ENCODE measurements at regions not wholly inside any gene's neighbourhood (a gene's known extent, or its start where the extent isn't known, plus 50 kb on each side); places are given as distances from the start of the nearest gene placed in this dataset.

DNA sequence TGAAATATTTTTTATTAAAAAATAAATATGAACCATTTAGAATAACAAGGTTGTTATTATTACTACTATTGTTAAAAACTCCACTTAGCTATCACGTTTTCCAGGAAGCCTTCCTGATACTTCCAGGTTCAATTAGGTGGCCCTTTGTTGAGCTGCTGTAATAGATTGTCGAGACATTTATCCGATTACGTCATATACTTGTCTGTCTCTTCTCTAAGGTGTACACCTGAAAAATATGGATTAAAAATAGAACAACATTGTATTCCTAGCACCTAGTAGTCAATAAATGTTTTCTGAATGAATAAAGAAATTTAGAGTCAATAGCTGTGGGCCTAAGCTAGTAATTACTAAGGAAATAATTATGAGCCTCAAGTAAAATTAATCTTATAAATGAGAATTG lies 359.6 kb downstream of the RNF144B start:
- H3K79me2 ChIP-seq (replicated peaks; ENCODE audit: insufficient read depth, low read length), result no peaks in the 10 kb centered on the region
- H3K4me3 ChIP-seq (ENCODE audit: low read length), result no peak overlapping the region
- H3K4me2 ChIP-seq (ENCODE audit: low read length), result no peak overlapping the region
- no peak overlapping the region for H3K27ac ChIP-seq (ENCODE audit: low read length)
- H2AFZ ChIP-seq (ENCODE audit: low read depth, low read length), result no peak overlapping the region
- no peak overlapping the region for H3K9ac ChIP-seq (ENCODE audit: low read length)
- no peaks in the 10 kb centered on the region for H3K9me3 ChIP-seq (ENCODE audit: low read length)
- H4K20me1 ChIP-seq (ENCODE audit: insufficient read depth), result no peaks in the 10 kb centered on the region
- no peaks in the 10 kb centered on the region for H3K27me3 ChIP-seq (ENCODE audit: insufficient read depth, low read depth, low read length)
- H3F3A ChIP-seq (ENCODE audit: insufficient read depth, low read length, poor library complexity, severe bottlenecking), result no peaks in the 10 kb centered on the region
- TF ChIP-seq TAF1 (IDR thresholded peaks at IDR 0.05; ENCODE audit: low read depth), result no peak
- no peak for TF ChIP-seq POLR2AphosphoS5 (IDR thresholded peaks at IDR 0.05)
- TF ChIP-seq, protein P1, sequence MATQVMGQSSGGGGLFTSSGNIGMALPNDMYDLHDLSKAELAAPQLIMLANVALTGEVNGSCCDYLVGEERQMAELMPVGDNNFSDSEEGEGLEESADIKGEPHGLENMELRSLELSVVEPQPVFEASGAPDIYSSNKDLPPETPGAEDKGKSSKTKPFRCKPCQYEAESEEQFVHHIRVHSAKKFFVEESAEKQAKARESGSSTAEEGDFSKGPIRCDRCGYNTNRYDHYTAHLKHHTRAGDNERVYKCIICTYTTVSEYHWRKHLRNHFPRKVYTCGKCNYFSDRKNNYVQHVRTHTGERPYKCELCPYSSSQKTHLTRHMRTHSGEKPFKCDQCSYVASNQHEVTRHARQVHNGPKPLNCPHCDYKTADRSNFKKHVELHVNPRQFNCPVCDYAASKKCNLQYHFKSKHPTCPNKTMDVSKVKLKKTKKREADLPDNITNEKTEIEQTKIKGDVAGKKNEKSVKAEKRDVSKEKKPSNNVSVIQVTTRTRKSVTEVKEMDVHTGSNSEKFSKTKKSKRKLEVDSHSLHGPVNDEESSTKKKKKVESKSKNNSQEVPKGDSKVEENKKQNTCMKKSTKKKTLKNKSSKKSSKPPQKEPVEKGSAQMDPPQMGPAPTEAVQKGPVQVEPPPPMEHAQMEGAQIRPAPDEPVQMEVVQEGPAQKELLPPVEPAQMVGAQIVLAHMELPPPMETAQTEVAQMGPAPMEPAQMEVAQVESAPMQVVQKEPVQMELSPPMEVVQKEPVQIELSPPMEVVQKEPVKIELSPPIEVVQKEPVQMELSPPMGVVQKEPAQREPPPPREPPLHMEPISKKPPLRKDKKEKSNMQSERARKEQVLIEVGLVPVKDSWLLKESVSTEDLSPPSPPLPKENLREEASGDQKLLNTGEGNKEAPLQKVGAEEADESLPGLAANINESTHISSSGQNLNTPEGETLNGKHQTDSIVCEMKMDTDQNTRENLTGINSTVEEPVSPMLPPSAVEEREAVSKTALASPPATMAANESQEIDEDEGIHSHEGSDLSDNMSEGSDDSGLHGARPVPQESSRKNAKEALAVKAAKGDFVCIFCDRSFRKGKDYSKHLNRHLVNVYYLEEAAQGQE (IDR thresholded peaks at IDR 0.05; ENCODE audit: borderline replicate concordance), result no peak
- TF ChIP-seq RAD21 (conservative IDR thresholded peaks at IDR 0.05), result no peak
- no peak for TF ChIP-seq EZH2 (IDR thresholded peaks at IDR 0.05; ENCODE audit: borderline replicate concordance, insufficient read depth, low read length, poor library complexity, severe bottlenecking)
- TF ChIP-seq EP300 (conservative IDR thresholded peaks at IDR 0.05; ENCODE audit: poor library complexity, severe bottlenecking), result no peak
- no peak for TF ChIP-seq MXI1 (conservative IDR thresholded peaks at IDR 0.05; ENCODE audit: poor library complexity, severe bottlenecking)
- TF ChIP-seq SMC3 (conservative IDR thresholded peaks at IDR 0.05; ENCODE audit: poor library complexity), result no peak
- TF ChIP-seq, protein P2, sequence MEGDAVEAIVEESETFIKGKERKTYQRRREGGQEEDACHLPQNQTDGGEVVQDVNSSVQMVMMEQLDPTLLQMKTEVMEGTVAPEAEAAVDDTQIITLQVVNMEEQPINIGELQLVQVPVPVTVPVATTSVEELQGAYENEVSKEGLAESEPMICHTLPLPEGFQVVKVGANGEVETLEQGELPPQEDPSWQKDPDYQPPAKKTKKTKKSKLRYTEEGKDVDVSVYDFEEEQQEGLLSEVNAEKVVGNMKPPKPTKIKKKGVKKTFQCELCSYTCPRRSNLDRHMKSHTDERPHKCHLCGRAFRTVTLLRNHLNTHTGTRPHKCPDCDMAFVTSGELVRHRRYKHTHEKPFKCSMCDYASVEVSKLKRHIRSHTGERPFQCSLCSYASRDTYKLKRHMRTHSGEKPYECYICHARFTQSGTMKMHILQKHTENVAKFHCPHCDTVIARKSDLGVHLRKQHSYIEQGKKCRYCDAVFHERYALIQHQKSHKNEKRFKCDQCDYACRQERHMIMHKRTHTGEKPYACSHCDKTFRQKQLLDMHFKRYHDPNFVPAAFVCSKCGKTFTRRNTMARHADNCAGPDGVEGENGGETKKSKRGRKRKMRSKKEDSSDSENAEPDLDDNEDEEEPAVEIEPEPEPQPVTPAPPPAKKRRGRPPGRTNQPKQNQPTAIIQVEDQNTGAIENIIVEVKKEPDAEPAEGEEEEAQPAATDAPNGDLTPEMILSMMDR (IDR thresholded peaks at IDR 0.05; ENCODE audit: poor library complexity, severe bottlenecking), result no peak
- no peaks in the 10 kb centered on the region for H3K9me2 ChIP-seq (ENCODE audit: insufficient read depth, low read length)
- no peaks in the 10 kb centered on the region for H3K36me3 ChIP-seq (ENCODE audit: insufficient read depth, low read length)

DNA sequence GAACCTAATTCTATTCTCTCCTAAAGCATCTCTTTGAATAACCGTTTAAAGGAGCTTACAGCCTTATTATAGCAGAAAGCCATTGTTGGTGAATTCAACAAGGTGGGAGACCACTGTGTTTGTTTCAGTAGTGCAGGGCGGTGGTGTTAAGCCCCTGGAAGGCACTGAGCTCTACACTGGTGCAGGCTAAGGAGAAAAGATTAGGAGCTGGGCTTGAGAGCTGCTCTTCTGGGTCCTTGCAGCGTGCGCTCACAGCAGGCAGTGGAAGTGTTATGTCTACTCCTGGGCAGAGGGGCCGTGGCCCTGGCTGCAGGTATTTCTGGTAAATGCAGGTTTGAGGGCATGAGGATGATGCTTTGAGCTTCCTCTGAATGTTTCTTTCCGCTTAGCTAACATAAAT lies 361.2 kb downstream of the RNF144B start:
- Histone ChIP-seq H3K9ac (ENCODE audit: low read length) (no peak overlapping the region), H3K79me2 (replicated peaks; ENCODE audit: insufficient read depth, low read length) (no peaks in the 10 kb centered on the region), H3K9me2 (ENCODE audit: insufficient read depth, low read length) (no peaks in the 10 kb centered on the region), H3K27me3 (ENCODE audit: insufficient read depth, low read depth, low read length) (no peaks in the 10 kb centered on the region), H4K20me1 (ENCODE audit: insufficient read depth) (no peaks in the 10 kb centered on the region), H3K4me2 (ENCODE audit: low read length) (no peak overlapping the region), H3F3A (ENCODE audit: insufficient read depth, low read length, poor library complexity, severe bottlenecking) (no peaks in the 10 kb centered on the region), H3K36me3 (ENCODE audit: insufficient read depth, low read length) (no peaks in the 10 kb centered on the region), H3K27ac (ENCODE audit: low read length) (no peak overlapping the region), H3K4me3 (ENCODE audit: low read length) (no peak overlapping the region), H2AFZ (ENCODE audit: low read depth, low read length) (no peak overlapping the region), H3K9me3 (ENCODE audit: low read length) (no peaks in the 10 kb centered on the region)
- TF ChIP-seq, protein P1 (IDR thresholded peaks at IDR 0.05; ENCODE audit: borderline replicate concordance), result no peak
- TF ChIP-seq, protein P2 (IDR thresholded peaks at IDR 0.05; ENCODE audit: poor library complexity, severe bottlenecking), result no peak
- TF ChIP-seq TAF1 (IDR thresholded peaks at IDR 0.05; ENCODE audit: low read depth), result no peak
